Right kidney (tissue), 1 donor: ENCODE measurements at regions not wholly inside any gene's neighbourhood (a gene's known extent, or its start where the extent isn't known, plus 50 kb on each side); places are given as distances from the start of the nearest gene placed in this dataset.

Experiments
- DNase-seq: peaks from one replicate; pipeline ENCODE4 v3.0.0-alpha.2; 2016

DNA sequence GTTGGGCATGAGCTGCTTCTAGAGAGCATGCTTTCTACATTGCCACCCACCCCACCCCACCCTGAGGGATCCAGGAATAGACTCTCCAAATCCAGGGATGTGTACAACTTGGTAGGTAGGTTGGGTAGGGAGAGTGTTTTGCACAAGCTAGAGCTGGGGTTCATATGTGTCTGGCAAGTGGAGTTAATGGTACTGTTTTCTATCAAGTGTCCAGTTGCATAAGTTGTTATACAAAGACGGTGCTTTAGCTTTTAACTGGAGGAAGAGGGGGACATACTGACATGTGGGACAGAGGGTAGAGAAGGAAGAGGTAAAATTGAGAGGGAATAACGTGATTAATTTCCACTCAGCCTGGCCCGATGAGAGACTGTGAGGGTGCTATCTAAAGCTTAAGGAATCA lies 51.0 kb upstream of the TNC start:
- no peak for DNase-seq

DNA sequence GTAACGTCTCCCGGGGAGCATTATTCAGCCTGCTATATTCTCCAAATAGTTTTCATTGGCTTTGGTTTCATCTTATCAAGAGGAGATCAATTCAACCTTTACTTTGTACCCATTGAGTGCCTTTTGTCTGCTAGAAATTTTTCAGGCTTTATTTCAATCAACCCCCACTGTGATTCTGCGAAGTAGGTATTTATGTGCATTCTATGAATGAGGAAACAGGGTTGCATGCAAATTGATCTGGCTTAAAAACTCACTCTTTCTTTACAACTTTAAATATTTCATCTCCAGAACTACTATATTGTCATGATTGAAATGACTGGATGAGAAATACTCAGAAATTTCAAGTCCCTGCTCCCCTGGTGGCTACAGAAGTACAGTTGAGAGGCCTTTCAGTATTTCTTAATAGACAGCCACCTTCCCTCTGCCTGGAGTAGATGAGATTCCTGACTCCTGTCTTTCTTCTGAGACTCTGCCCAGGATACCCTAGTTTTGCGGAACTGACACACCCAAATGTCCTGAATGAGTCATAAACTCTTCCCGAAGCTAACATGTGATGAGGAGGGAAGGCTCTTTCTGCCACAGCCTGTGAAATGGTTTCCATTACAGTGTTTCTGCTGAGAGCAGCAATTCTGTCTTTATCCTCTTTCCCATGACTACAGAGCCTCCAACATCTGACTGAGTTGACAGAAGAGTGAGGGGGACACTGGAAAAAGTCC lies 52.6 kb upstream of the TNC start:
- DNase-seq = no peak

DNA sequence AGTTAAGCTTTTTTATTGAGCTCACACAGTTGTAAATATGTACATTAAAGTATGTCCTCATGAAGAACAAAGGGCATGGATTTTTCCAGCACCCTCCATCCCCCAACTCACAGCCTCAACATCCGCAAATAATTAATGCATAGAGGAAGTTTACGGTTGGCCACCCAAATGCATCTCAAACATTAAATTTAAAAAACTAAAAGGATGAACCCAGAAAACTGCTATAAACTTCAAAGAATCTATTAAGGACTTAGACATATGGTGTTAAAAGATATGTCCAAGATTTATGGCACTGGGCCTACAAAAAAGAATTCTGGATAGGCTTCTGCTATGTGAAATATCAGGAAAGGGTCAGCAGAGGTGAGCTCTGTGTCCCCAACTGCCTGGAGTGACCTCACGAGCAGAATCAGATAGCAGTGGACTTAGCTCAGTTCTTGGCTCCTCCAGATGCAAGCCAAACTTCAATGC lies 54.0 kb upstream of the TNC start:
- DNase-seq = no peak

DNA sequence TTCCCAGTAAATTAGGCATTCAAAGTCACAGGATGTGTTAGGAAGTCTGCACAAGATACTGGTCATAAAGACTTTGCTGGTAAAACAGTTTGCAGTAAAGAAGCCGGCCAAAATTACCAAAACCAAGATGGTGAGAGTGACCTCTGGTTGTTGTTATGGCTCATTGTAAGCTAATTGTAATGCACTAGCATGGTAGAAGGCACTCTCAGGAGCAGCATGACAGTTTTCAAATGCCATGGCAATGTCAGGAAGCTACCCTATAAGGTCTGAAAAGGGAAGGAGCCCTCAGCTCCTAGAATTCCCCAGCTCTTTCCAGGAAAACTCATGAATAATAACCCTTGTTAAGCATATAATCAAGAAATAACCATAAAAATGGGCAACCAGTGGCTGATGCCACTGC lies 64.3 kb upstream of the TNC start:
- no peak for DNase-seq

- DNase-seq = no peak
These were observed 65.5 kb upstream of the TNC start for GRCh38 chr9:115183436-115183835.

DNA sequence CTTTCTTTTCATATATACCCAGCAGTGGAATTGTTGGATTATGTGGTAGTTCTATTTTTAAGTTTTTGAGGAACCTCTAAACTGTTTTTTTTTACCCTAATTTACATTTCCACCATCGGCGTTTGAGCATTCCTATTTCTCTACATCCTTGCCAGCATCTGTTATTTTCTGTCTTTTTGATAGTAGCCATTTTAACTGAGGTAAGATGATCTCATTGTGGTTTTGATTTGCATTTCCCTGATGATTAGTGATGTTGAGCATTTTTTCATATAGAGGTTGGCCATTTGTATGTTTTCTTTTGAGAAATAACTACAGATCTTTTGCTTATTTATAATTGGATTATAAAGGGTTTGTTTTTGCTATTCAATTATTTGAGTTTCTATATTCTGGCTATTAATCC lies 71.7 kb upstream of the TNC start:
- DNase-seq = no peak

- no peak for DNase-seq
These were observed 73.7 kb upstream of the TNC start for GRCh38 chr9:115191667-115192066.

- no peak for DNase-seq
These were observed 74.3 kb upstream of the TNC start for GRCh38 chr9:115192280-115192679.

DNA sequence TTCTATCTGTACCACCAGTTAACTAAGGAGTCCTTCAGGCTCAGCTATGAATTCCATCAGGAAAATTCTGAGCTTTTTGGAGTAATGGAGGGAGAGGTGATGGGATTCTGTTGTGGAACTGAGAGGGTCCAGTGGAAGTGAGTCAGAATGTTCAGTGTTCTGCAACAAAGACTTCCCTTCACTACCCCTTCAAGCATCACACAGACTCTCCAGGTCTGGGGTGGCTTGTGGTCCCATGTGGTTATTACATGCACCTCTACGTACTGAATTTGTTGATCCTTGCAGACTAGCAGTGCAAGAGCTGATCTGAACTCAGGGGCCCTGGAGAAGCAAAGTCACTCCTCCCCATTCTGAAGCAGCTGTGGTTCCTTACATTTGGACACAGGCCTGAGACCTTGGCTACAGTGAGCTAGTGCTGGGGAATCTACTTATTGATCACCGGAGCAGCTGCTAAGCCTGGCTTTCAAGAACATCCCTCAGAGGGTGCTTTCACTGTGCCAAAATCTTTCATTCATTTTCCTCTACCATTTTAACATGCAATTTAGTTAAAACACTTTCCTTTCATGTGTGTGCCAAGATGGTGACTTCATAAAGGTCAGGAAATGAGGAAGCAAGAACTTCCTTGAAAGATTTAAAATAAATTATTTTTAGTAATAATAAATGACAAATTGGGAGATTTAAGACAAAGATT lies 75.0 kb upstream of the TNC start:
- no peak for DNase-seq

- DNase-seq = no peak
These were observed 75.8 kb upstream of the TNC start for GRCh38 chr9:115193777-115194176.

- no peak for DNase-seq
These were observed 76.3 kb upstream of the TNC start for GRCh38 chr9:115194216-115194615.

- no peak for DNase-seq
These were observed 78.0 kb upstream of the TNC start for GRCh38 chr9:115195912-115196311.

GRCh38 chr9:115196919-115197318 lies 79.0 kb upstream of the TNC start:
- no peak for DNase-seq

GRCh38 chr9:115198001-115198400 lies 80.0 kb upstream of the TNC start:
- DNase-seq = no peak

GRCh38 chr9:115200711-115201505 lies 83.0 kb upstream of the TNC start:
- no peak for DNase-seq

DNA sequence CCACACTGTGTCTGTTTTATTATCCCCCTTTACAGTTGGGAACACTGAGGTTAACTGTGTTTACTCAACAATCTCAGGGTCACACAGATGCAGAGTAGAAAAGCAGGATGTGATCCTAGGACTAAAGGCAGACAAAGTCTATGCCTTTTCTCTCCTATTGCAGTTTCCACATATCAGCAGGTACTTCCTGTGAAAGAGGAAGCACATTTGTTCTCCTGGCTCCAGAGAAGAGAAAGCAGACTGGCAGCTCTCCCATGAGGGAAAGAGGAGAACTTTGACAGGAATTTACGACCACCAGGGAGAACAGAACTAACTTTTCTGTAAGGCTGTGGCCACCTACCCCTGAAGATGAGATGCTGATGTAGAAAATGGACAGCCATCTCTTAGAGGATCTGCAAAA lies 84.2 kb upstream of the TNC start:
- DNase-seq = no peak

DNA sequence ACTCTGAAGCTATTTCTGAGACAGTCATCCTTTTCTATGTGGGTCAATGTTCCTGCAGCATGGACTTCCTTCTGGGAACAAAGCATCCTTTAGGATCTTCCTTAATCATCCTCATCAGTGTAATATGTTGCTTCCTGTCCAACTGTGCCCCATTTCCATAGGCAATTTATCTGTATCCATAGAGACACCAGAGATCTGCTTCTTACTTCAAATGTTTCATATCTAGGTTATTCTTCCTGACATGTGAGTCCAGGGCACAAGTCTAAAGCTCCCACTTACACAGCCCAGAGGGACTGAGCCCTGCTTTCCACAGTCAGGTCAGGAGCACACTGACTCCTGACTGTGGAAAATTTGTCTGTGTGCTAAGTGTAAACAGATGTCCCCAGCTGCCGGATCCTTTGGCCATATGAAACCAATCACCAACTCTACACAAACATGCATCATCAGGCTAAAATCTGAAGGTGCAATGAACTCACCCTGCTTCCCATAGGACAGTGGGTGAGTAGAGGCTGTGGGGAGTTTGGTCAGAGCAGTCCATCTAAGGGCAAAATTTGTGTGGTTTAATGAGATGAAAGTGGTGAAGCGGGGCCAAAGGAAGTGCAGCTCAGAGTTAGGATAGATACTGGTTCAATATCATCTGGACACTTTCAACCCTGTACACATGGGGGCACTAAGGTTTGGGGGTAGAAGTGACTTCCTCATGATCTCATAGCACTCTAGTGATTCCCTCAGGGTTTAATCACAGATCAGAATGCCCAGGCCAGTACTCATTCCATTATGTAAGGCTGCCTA lies 85.2 kb upstream of the TNC start:
- DNase-seq = no peak

- DNase-seq = no peak
These were observed 87.0 kb upstream of the TNC start for GRCh38 chr9:115204904-115205453.

DNA sequence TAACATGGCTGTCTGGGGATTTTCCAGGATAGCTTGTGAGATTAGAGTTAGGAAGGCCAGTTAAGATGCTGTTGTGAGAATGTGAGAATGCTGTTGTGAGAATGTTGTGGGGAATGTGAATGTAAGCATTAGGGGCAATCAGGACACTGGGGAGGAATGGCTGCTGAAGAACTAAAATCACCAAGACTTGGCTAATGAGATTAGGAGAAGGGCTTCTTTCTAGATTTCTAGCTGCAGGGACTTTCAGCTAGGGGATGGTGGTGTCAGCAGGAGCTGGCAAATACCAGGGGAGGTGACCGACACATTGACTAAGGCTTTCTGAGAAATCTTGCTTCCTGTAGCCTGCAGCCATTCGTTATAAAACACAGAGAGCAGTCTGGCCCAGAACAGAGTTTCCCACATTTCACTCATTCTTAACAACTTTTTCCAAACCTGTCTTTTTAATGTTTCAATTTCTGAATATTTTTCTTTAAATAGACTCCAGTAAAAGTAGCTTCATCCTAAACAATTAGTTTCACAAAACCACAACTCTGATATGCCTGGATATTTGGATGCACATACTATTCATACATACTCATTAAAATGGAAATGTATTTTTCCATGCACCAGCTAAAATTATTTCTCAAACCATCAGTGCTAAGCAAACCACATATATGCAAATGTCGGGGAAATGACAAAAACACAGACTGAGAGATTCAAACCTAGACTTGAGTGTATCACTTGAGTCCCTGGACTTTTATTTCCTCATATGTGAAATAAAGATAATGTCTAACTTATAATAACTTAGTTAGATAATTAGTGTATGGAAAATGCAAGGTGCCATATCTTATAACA lies 89.3 kb upstream of the TNC start:
- no peak for DNase-seq

GRCh38 chr9:115208501-115208900 lies 90.5 kb upstream of the TNC start:
- no peak for DNase-seq

DNA sequence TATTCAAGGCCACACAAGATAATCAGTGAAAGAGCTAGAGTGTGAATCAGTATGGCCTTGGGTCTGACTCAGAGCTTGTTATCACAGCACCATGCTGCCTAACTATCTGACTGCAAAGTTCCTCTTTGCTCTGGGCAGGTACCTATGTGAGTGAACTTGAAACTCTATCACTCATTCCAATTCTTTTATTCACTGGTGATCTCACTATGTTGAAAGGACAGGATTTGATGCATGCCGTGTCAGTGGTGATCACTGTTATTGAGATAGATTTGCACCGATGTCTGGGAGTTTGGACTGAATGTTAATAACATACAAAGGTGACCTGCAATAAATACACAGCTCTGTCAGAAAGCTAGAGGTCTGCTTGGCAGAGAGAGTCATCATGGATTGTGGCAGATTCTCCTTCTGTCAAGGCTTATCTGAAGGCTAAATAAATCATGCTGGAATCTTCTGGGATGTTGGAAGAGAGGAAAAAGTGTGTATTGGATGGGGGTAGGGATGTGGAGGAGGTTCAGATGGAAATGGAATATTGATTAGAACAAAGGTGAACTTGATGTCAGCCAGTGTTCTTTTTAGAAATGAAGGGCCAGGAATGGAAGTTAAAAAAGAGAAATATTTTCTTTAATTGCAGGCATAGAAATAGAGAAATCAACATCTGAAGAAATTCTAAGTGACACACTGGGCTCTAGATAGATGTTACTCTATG lies 91.8 kb upstream of the TNC start:
- DNase-seq = no peak
